HG03565 (cell line): ENCODE measurements at regions not wholly inside any gene's neighbourhood (a gene's known extent, or its start where the extent isn't known, plus 50 kb on each side); places are given as distances from the start of the nearest gene placed in this dataset.

Experiments used
- ATAC-seq: cut with Tn5 transposase; IDR thresholded peaks from one replicate; pipeline ENCODE4 v1.9.1; 2021; ENCODE audit warnings: mild to moderate bottlenecking, moderate library complexity; ENCODE audit not compliant: unreplicated experiment

GRCh38 chr2:22273853-22274252 lies 1111.1 kb upstream of the KLHL29 start:
- no peak for ATAC-seq

- ATAC-seq = no peak
Observed at GRCh38 chr2:22274661-22275060, 1110.3 kb upstream of the KLHL29 start.

- ATAC-seq = peak; percentile 75
Observed at GRCh38 chr2:22276696-22277095, 1108.3 kb upstream of the KLHL29 start.

GRCh38 chr2:22279541-22279940 lies 1105.4 kb upstream of the KLHL29 start:
- no peak for ATAC-seq

- ATAC-seq = no peak
Observed at GRCh38 chr2:22281033-22281432, 1103.9 kb upstream of the KLHL29 start.

- no peak for ATAC-seq
Observed at GRCh38 chr2:22282220-22282619, 1102.8 kb upstream of the KLHL29 start.

GRCh38 chr2:22282916-22283315 lies 1102.1 kb upstream of the KLHL29 start:
- no peak for ATAC-seq

GRCh38 chr2:22283436-22283835 lies 1101.5 kb upstream of the KLHL29 start:
- ATAC-seq = no peak

- ATAC-seq = no peak
Observed at GRCh38 chr2:22290302-22290701, 1094.7 kb upstream of the KLHL29 start.

- no peak for ATAC-seq
Observed at GRCh38 chr2:22290909-22291473, 1094.0 kb upstream of the KLHL29 start.

GRCh38 chr2:22301228-22301627 lies 1083.8 kb upstream of the KLHL29 start:
- ATAC-seq = no peak

- ATAC-seq = no peak
Observed at GRCh38 chr2:22326250-22326649, 1058.7 kb upstream of the KLHL29 start.

GRCh38 chr2:22329211-22330154 lies 1055.5 kb upstream of the KLHL29 start:
- ATAC-seq = no peak

- ATAC-seq = no peak
Observed at GRCh38 chr2:22336414-22336813, 1048.6 kb upstream of the KLHL29 start.

- no peak for ATAC-seq
Observed at GRCh38 chr2:22340716-22341115, 1044.3 kb upstream of the KLHL29 start.

GRCh38 chr2:22347306-22347705 lies 1037.7 kb upstream of the KLHL29 start:
- ATAC-seq = no peak

GRCh38 chr2:22350621-22351020 lies 1034.4 kb upstream of the KLHL29 start:
- ATAC-seq = no peak

- ATAC-seq = peak; percentile 74
Observed at GRCh38 chr2:22355816-22356433, 1029.1 kb upstream of the KLHL29 start.

GRCh38 chr2:22359071-22359672 lies 1025.8 kb upstream of the KLHL29 start:
- ATAC-seq = no peak

- no peak for ATAC-seq
Observed at GRCh38 chr2:22360735-22361374, 1024.1 kb upstream of the KLHL29 start.

GRCh38 chr2:22361571-22361970 lies 1023.4 kb upstream of the KLHL29 start:
- ATAC-seq = no peak
